Esophagus squamous epithelium (tissue), 4 donors: ENCODE measurements at regions not wholly inside any gene's neighbourhood (a gene's known extent, or its start where the extent isn't known, plus 50 kb on each side); places are given as distances from the start of the nearest gene placed in this dataset.

Experiments
- POLR2A ChIP-seq, 4 donors: fragments of 450-650 bp; IDR thresholded peaks; one replicate each; pipeline ENCODE4 v1.6.1; 2017; ENCODE audit warnings: antibody characterized with exemption in 4 of 4, mild to moderate bottlenecking in 4 of 4, moderate library complexity in 3 of 4
- TF ChIP-seq, protein P1 (sequence below), 6 experiments: fragments of 450-650 bp in 4 of 6; fragments of 200-600 bp in 2 of 6; sonication (generic) in 2 of 6; IDR thresholded peaks; one replicate each; pipeline ENCODE4 v1.5.1; 2016 to 2019; ENCODE audit warnings: antibody characterized with exemption in 6 of 6, mild to moderate bottlenecking in 4 of 6, moderate library complexity in 4 of 6

DNA sequence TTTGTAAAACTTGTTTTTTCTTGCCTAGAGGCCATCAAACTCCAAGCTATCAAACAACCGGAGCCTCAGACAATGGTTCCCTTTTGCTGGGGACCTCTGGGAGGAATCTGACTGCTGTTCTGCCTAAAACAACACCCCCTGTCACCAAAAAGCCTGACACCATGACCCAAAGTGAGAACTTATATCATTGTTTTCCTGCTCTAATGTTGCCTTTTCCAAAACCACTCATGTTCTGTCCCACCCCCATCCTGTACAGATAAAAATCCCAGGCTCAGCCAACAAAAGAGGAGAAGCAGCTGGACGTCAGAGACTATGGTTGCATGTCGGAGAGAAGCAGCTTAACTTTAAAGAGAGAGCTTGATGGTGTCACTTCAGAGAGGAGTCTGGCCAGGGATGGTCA, 327.2 kb upstream of the CXADR start:
- TF ChIP-seq, protein P1, sequence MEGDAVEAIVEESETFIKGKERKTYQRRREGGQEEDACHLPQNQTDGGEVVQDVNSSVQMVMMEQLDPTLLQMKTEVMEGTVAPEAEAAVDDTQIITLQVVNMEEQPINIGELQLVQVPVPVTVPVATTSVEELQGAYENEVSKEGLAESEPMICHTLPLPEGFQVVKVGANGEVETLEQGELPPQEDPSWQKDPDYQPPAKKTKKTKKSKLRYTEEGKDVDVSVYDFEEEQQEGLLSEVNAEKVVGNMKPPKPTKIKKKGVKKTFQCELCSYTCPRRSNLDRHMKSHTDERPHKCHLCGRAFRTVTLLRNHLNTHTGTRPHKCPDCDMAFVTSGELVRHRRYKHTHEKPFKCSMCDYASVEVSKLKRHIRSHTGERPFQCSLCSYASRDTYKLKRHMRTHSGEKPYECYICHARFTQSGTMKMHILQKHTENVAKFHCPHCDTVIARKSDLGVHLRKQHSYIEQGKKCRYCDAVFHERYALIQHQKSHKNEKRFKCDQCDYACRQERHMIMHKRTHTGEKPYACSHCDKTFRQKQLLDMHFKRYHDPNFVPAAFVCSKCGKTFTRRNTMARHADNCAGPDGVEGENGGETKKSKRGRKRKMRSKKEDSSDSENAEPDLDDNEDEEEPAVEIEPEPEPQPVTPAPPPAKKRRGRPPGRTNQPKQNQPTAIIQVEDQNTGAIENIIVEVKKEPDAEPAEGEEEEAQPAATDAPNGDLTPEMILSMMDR (IDR thresholded peaks at IDR 0.05), result no peak
- TF ChIP-seq POLR2A (IDR thresholded peaks at IDR 0.05), result no peak
